Fibroblast of mammary gland (primary cell): ENCODE measurements at regions not wholly inside any gene's neighbourhood (a gene's known extent, or its start where the extent isn't known, plus 50 kb on each side); places are given as distances from the start of the nearest gene placed in this dataset.

Experiments
- DNase-seq: peaks from one replicate; pipeline ENCODE4 v3.0.0-alpha.2; 2010; ENCODE audit warnings: low read depth
- H3K4me3 ChIP-seq: 2 replicates; pipeline ENCODE4 v1.5.1; 2011; ENCODE audit warnings: low read depth, mild to moderate bottlenecking, low read length, moderate library complexity; ENCODE audit not compliant: control insufficient read depth
- CTCF ChIP-seq: conservative IDR thresholded peaks from 2 replicates; pipeline ENCODE4 v1.5.1; 2011; ENCODE audit warnings: low read depth, low read length, inconsistent platforms; ENCODE audit not compliant: control insufficient read depth, insufficient read depth

DNA sequence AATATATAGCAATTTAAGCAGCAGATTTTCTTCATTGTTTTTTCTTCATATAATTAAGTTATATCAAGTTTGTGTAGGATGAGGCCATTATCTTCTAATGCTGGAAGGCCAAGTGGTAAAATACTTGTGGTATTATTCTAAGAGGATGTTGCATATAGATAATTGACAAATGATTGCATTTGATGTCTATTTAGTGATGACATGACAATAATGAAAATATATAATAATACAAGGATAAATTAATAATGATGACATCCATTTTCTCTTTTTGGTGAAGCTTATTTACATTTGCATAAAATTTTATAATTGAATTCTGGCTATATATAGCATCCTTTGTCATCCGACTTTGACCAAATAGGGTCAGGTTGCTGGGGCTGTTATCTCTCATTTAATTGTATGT is 195.4 kb upstream of the KCNJ16 start:
- no peak overlapping the region for H3K4me3 ChIP-seq
- DNase-seq: no peak
- no peak for TF ChIP-seq CTCF

GRCh38 chr17:69880591-69881112 is 194.4 kb upstream of the KCNJ16 start:
- no peak for DNase-seq
- H3K4me3 ChIP-seq: no peak overlapping the region
- no peak for TF ChIP-seq CTCF

- no peak for TF ChIP-seq CTCF
- no peak overlapping the region for H3K4me3 ChIP-seq
- DNase-seq: no peak
Observed at GRCh38 chr17:69882281-69882680, 192.7 kb upstream of the KCNJ16 start.

DNA sequence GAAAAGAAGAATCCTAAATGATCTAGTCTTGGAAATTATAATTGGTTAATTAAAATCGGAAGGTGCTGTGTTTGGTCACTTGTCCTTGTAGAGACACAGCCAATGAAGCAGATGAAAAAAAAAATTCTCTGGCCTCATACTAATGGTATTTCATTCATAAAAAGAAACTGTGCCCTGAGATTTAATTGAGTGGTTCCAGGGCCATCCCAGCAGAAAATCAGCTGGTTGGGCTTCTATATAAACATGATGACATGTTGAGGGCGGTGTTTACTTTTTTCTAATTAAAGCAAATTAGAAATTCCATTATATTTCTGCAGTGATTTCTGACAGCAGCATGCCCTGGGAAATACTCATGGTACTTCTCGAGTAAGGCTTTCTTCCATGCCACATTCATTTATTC is 191.9 kb upstream of the KCNJ16 start:
- H3K4me3 ChIP-seq: no peak overlapping the region
- no peak for TF ChIP-seq CTCF
- no peak for DNase-seq

DNA sequence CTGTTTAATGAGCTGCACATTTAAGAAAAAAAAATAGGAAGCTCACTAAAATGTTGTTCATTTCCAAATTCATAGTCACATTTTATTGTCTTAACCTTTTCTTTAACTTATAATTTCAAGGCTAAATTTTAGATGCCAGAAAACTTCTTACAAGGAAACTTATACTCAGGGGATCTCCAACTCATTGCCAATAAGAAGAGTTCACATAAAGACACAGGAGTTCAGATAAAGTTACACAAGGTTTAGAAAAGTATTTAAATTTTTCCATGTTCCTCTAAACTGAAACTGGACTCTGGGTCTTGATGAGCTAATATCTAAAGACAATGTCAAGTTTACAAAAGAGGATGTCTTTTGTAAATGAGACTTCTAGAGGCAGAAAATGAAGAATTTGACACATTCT is 190.7 kb upstream of the KCNJ16 start:
- DNase-seq: no peak
- no peak for TF ChIP-seq CTCF
- no peak overlapping the region for H3K4me3 ChIP-seq

DNA sequence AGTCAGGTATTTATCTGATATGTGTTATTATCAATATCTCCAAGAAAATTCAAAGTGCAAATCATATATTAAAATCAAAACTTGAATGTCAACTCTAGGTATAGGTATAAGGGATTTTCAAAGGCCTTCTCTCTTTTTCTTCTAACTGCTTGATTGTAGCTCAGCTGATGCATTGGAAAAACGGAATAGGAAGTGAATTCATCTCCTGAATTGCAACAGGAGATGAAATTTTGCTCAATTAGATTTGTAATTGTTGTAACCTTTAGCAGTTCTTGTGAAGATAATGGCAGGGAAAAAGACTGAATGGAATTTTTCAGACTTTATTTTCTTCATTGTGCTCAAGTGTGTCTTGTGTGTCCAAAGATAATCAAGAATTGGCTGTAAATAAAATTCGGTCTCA is 190.2 kb upstream of the KCNJ16 start:
- no peak for TF ChIP-seq CTCF
- DNase-seq: no peak
- no peak overlapping the region for H3K4me3 ChIP-seq

DNA sequence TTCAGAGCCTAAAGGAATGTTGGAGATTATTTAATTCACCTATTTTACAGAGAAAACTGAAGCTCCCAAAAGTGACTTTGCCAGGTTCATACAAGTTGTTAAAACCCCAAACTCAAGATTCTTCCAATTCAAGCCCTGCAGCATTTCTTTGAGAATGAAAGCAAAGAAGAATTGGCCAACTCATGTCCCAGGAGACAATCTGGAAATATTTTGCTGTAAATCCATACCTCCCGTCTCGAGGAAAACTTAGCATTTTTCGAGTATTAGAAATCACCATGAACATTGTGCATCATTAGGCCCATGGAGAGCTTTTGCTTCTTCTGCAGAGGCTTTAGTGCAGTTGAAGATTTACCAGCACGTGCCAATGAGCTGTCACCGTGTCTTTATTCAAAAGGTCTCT is 176.4 kb upstream of the KCNJ16 start:
- no peak overlapping the region for H3K4me3 ChIP-seq
- DNase-seq: peak; percentile 64
- no peak for TF ChIP-seq CTCF
